ENCODE measurements at regions not wholly inside any gene's neighbourhood (a gene's known extent, or its start where the extent isn't known, plus 50 kb on each side); places are given as distances from the start of the nearest gene placed in this dataset.
"Not testable (repeated sequence)": the region's sequence is repeated elsewhere in the genome, so short reads cannot be mapped to it uniquely, and the experiment has no call there.

GRCh38 chr2:239598732-239599090 lies 197.9 kb upstream of the HDAC4 start:
- Mint-ChIP-seq H3K9me3 (no peaks in the 10 kb centered on the region), H3K36me3 (ENCODE audit: low read depth) (no peaks in the 10 kb centered on the region), H3K4me3 (no peak overlapping the region), H3K27ac (no peak overlapping the region), H3K27me3 (no peaks in the 10 kb centered on the region), H3K4me1 (peaks cover 4% of the 10 kb centered on the region)
- DNase-seq (no peak), ATAC-seq (no peak)

GRCh38 chr2:239598011-239598731 lies 197.4 kb upstream of the HDAC4 start:
- Mint-ChIP-seq H3K4me3 (no peak overlapping the region), H3K36me3 (ENCODE audit: low read depth) (no peaks in the 10 kb centered on the region), H3K4me1 (peaks cover 4% of the 10 kb centered on the region), H3K9me3 (no peaks in the 10 kb centered on the region), H3K27me3 (no peaks in the 10 kb centered on the region), H3K27ac (no peak overlapping the region)
- no peak for DNase-seq
- peak; percentile 50 for ATAC-seq

GRCh38 chr2:239597216-239597615 lies 196.4 kb upstream of the HDAC4 start:
- Mint-ChIP-seq H3K4me3 (no peak overlapping the region), H3K27me3 (no peaks in the 10 kb centered on the region), H3K4me1 (peaks cover 2% of the 10 kb centered on the region), H3K36me3 (ENCODE audit: low read depth) (no peaks in the 10 kb centered on the region), H3K27ac (no peak overlapping the region), H3K9me3 (peaks cover 3% of the 10 kb centered on the region)
- DNase-seq (no peak), ATAC-seq (no peak)

- ATAC-seq (no peak), DNase-seq (no peak)
- H3K4me1 Mint-ChIP-seq, result no peaks in the 10 kb centered on the region
- H3K9me3 Mint-ChIP-seq, result peaks cover 8% of the 10 kb centered on the region
- no peaks in the 10 kb centered on the region for H3K27me3 Mint-ChIP-seq
- no peaks in the 10 kb centered on the region for H3K36me3 Mint-ChIP-seq (ENCODE audit: low read depth)
- H3K4me3 Mint-ChIP-seq, result no peak overlapping the region
- H3K27ac Mint-ChIP-seq, result no peak overlapping the region
These were observed 196.0 kb upstream of the HDAC4 start for GRCh38 chr2:239596792-239597191.

- Mint-ChIP-seq H3K36me3 (ENCODE audit: low read depth) (no peaks in the 10 kb centered on the region), H3K9me3 (peaks cover 9% of the 10 kb centered on the region), H3K4me3 (no peak overlapping the region), H3K27ac (no peak overlapping the region), H3K4me1 (no peaks in the 10 kb centered on the region), H3K27me3 (no peaks in the 10 kb centered on the region)
- no peak for DNase-seq
- no peak for ATAC-seq
These were observed 195.4 kb upstream of the HDAC4 start for GRCh38 chr2:239596253-239596652.

- no peaks in the 10 kb centered on the region for H3K4me1 Mint-ChIP-seq
- DNase-seq (no peak), ATAC-seq (no peak)
- no peaks in the 10 kb centered on the region for H3K36me3 Mint-ChIP-seq (ENCODE audit: low read depth)
- H3K4me3 Mint-ChIP-seq, result no peak overlapping the region
- H3K27ac Mint-ChIP-seq, result no peak overlapping the region
- H3K27me3 Mint-ChIP-seq, result no peaks in the 10 kb centered on the region
- peaks cover 9% of the 10 kb centered on the region for H3K9me3 Mint-ChIP-seq
These were observed 194.9 kb upstream of the HDAC4 start for GRCh38 chr2:239595726-239596125.

GRCh38 chr2:239594772-239595608 lies 194.2 kb upstream of the HDAC4 start:
- Mint-ChIP-seq H3K9me3 (peaks cover 9% of the 10 kb centered on the region), H3K27ac (no peak overlapping the region), H3K27me3 (no peaks in the 10 kb centered on the region), H3K36me3 (ENCODE audit: low read depth) (no peaks in the 10 kb centered on the region), H3K4me3 (no peak overlapping the region), H3K4me1 (no peaks in the 10 kb centered on the region)
- DNase-seq (no peak), ATAC-seq (no peak)

- H3K4me3 Mint-ChIP-seq, result no peak overlapping the region
- no peaks in the 10 kb centered on the region for H3K4me1 Mint-ChIP-seq
- ATAC-seq (no peak), DNase-seq (no peak)
- H3K36me3 Mint-ChIP-seq (ENCODE audit: low read depth), result no peaks in the 10 kb centered on the region
- H3K9me3 Mint-ChIP-seq, result peaks cover 9% of the 10 kb centered on the region
- no peak overlapping the region for H3K27ac Mint-ChIP-seq
- H3K27me3 Mint-ChIP-seq, result no peaks in the 10 kb centered on the region
These were observed 193.4 kb upstream of the HDAC4 start for GRCh38 chr2:239594019-239594771.

- ATAC-seq (no peak), DNase-seq (no peak)
- Mint-ChIP-seq H3K4me3 (no peak overlapping the region), H3K9me3 (peaks cover 9% of the 10 kb centered on the region), H3K27ac (no peak overlapping the region), H3K36me3 (ENCODE audit: low read depth) (no peaks in the 10 kb centered on the region), H3K27me3 (no peaks in the 10 kb centered on the region), H3K4me1 (no peaks in the 10 kb centered on the region)
These were observed 192.6 kb upstream of the HDAC4 start for GRCh38 chr2:239593455-239593854.

GRCh38 chr2:239592629-239593290 lies 191.9 kb upstream of the HDAC4 start:
- not testable (repeated sequence) for H3K9me3 Mint-ChIP-seq; DNase-seq; H3K4me3 Mint-ChIP-seq; H3K4me1 Mint-ChIP-seq; H3K27me3 Mint-ChIP-seq; H3K27ac Mint-ChIP-seq; ATAC-seq; H3K36me3 Mint-ChIP-seq (ENCODE audit: low read depth)

- H3K4me1 Mint-ChIP-seq, result no peaks in the 10 kb centered on the region
- no peaks in the 10 kb centered on the region for H3K36me3 Mint-ChIP-seq (ENCODE audit: low read depth)
- no peak overlapping the region for H3K4me3 Mint-ChIP-seq
- DNase-seq (no peak), ATAC-seq (no peak)
- peaks cover 9% of the 10 kb centered on the region for H3K9me3 Mint-ChIP-seq
- H3K27me3 Mint-ChIP-seq, result peaks cover 2% of the 10 kb centered on the region
- no peak overlapping the region for H3K27ac Mint-ChIP-seq
These were observed 190.4 kb upstream of the HDAC4 start for GRCh38 chr2:239590995-239591915.

GRCh38 chr2:239590276-239590675 lies 189.5 kb upstream of the HDAC4 start:
- DNase-seq, result no peak
- H3K9me3 Mint-ChIP-seq, result peaks cover 9% of the 10 kb centered on the region
- no peaks in the 10 kb centered on the region for H3K4me1 Mint-ChIP-seq
- no peaks in the 10 kb centered on the region for H3K36me3 Mint-ChIP-seq (ENCODE audit: low read depth)
- peaks cover 2% of the 10 kb centered on the region for H3K27me3 Mint-ChIP-seq
- H3K4me3 Mint-ChIP-seq, result no peak overlapping the region
- H3K27ac Mint-ChIP-seq, result no peak overlapping the region
- ATAC-seq, result no peak

GRCh38 chr2:239589833-239590232 lies 189.0 kb upstream of the HDAC4 start:
- Mint-ChIP-seq H3K4me1 (no peaks in the 10 kb centered on the region), H3K4me3 (no peak overlapping the region), H3K9me3 (peaks cover 9% of the 10 kb centered on the region), H3K36me3 (ENCODE audit: low read depth) (no peaks in the 10 kb centered on the region), H3K27me3 (peaks cover 2% of the 10 kb centered on the region), H3K27ac (no peak overlapping the region)
- DNase-seq (no peak), ATAC-seq (no peak)

Measured in activated naive CD8-positive, alpha-beta T cell treated with anti-CD3 and anti-CD28 coated beads, Interleukin-2, amount 50 U/mL, for 24 hours (primary cell).